Activated CD4-positive, alpha-beta memory T cell treated with anti-CD3 and anti-CD28 coated beads for 36 hours (primary cell): ENCODE measurements at regions not wholly inside any gene's neighbourhood (a gene's known extent, or its start where the extent isn't known, plus 50 kb on each side); places are given as distances from the start of the nearest gene placed in this dataset.
A peak's percentile ranks its signal among the peaks of the same experiment; 100 is the strongest.

Experiments
- CTCF ChIA-PET: fragments of 350-600 bp; sonication (Branson Sonifier 250); formaldehyde crosslinking; loops from one replicate; lab custom pipeline; 2021; ENCODE audit warnings: antibody characterized with exemption, inconsistent platforms; lab: Charles Lee
- POLR2A ChIA-PET: fragments of 350-600 bp; sonication (Branson Sonifier 250); formaldehyde crosslinking; loops from one replicate; lab custom pipeline; 2021; ENCODE audit warnings: antibody characterized with exemption; lab: Charles Lee
- DNase-seq: peaks from one replicate; pipeline ENCODE4 v3.0.0-alpha.2; 2020
- H3K27ac Mint-ChIP-seq: one replicate; pipeline ENCODE4 v1.8.0; 2021; ENCODE audit warnings: mixed read lengths
- H3K27me3 Mint-ChIP-seq: one replicate; pipeline ENCODE4 v1.8.0; 2021; ENCODE audit warnings: mixed read lengths
- H3K36me3 Mint-ChIP-seq: one replicate; pipeline ENCODE4 v1.8.0; 2021; ENCODE audit warnings: mixed read lengths
- H3K4me1 Mint-ChIP-seq: one replicate; pipeline ENCODE4 v1.8.0; 2021; ENCODE audit warnings: low read depth, mixed read lengths
- H3K4me3 Mint-ChIP-seq: one replicate; pipeline ENCODE4 v1.8.0; 2021; ENCODE audit warnings: mild to moderate bottlenecking, mixed read lengths
- H3K9me3 Mint-ChIP-seq: one replicate; pipeline ENCODE4 v1.8.0; 2021; ENCODE audit warnings: mixed read lengths
- intact Hi-C: fragments of 100-400 bp; cut with micrococcal nuclease; formaldehyde crosslinking; loops from one replicate; pipeline ENCODE4 v1.15.1; 2023

GRCh38 chr4:28565396-28565795 is 1704.8 kb downstream of the STIM2 start:
- Mint-ChIP-seq H3K36me3 (no peaks in the 10 kb centered on the region), H3K27me3 (no peaks in the 10 kb centered on the region), H3K9me3 (peaks cover 26% of the 10 kb centered on the region), H3K27ac (no peak overlapping the region), H3K4me3 (no peak overlapping the region), H3K4me1 (no peaks in the 10 kb centered on the region)
- CTCF ChIA-PET = no interaction called here
- intact Hi-C loops = no loop called here
- DNase-seq = no peak
- POLR2A ChIA-PET = no interaction called here

GRCh38 chr4:28600958-28601357 is 1740.3 kb downstream of the STIM2 start:
- peaks cover 3% of the 10 kb centered on the region for H3K9me3 Mint-ChIP-seq
- intact Hi-C loops = no loop called here

GRCh38 chr4:28621591-28621990 is 1761.0 kb downstream of the STIM2 start:
- Mint-ChIP-seq H3K36me3 (no peaks in the 10 kb centered on the region), H3K27me3 (no peaks in the 10 kb centered on the region), H3K27ac (no peak overlapping the region), H3K4me1 (no peaks in the 10 kb centered on the region), H3K9me3 (peaks cover 16% of the 10 kb centered on the region), H3K4me3 (no peak overlapping the region)
- intact Hi-C loops = no loop called here
- no peak for DNase-seq
- ChIA-PET CTCF (no interaction called here), POLR2A (no interaction called here)

More at GRCh38 chr4:28600958-28601357, 1740.3 kb downstream of the STIM2 start:
- ChIA-PET POLR2A (no interaction called here), CTCF (no interaction called here)
- no peak overlapping the region for H3K27ac Mint-ChIP-seq
- H3K4me3 Mint-ChIP-seq = no peak overlapping the region
- H3K36me3 Mint-ChIP-seq = no peaks in the 10 kb centered on the region
- no peaks in the 10 kb centered on the region for H3K27me3 Mint-ChIP-seq
- no peak for DNase-seq
- H3K4me1 Mint-ChIP-seq = no peaks in the 10 kb centered on the region

- POLR2A ChIA-PET = no interaction called here
- Mint-ChIP-seq H3K27me3 (no peaks in the 10 kb centered on the region), H3K4me1 (no peaks in the 10 kb centered on the region), H3K27ac (no peak overlapping the region), H3K9me3 (peaks cover 10% of the 10 kb centered on the region), H3K4me3 (no peak overlapping the region), H3K36me3 (no peaks in the 10 kb centered on the region)
- CTCF ChIA-PET = no interaction called here
- intact Hi-C loops = no loop called here
- no peak for DNase-seq
Measured at GRCh38 chr4:28636971-28637370, 1776.3 kb downstream of the STIM2 start.

- H3K27me3 Mint-ChIP-seq = no peaks in the 10 kb centered on the region
- H3K4me3 Mint-ChIP-seq = no peak overlapping the region
- H3K4me1 Mint-ChIP-seq = no peaks in the 10 kb centered on the region
- ChIA-PET POLR2A (no interaction called here), CTCF (interaction anchor here (0.6 kb wide), 1 partner anchor 461 kb away, joined by 3 read pairs; no protein-coding TSS in a partner anchor)
- DNase-seq = no peak
- peaks cover 10% of the 10 kb centered on the region for H3K9me3 Mint-ChIP-seq
- H3K36me3 Mint-ChIP-seq = no peaks in the 10 kb centered on the region
- intact Hi-C loops = no loop called here
- H3K27ac Mint-ChIP-seq = no peak overlapping the region
Measured at GRCh38 chr4:28639747-28640146, 1779.1 kb downstream of the STIM2 start.

- Mint-ChIP-seq H3K4me1 (no peaks in the 10 kb centered on the region), H3K36me3 (no peaks in the 10 kb centered on the region), H3K27ac (no peak overlapping the region), H3K27me3 (no peaks in the 10 kb centered on the region), H3K4me3 (no peak overlapping the region), H3K9me3 (peaks cover 10% of the 10 kb centered on the region)
- POLR2A ChIA-PET = interaction anchor here (0.7 kb wide), 1 partner anchor 767 kb away, joined by 3 read pairs; no protein-coding TSS in a partner anchor
- DNase-seq = no peak
- intact Hi-C loops = no loop called here
- CTCF ChIA-PET = no interaction called here
Measured at GRCh38 chr4:28654618-28655017, 1794.0 kb downstream of the STIM2 start.

GRCh38 chr4:28665306-28665705 is 1804.7 kb downstream of the STIM2 start:
- H3K9me3 Mint-ChIP-seq = peaks cover 12% of the 10 kb centered on the region
- CTCF ChIA-PET = no interaction called here
- H3K36me3 Mint-ChIP-seq = no peaks in the 10 kb centered on the region
- no peaks in the 10 kb centered on the region for H3K4me1 Mint-ChIP-seq
- no peaks in the 10 kb centered on the region for H3K27me3 Mint-ChIP-seq
- no peak overlapping the region for H3K4me3 Mint-ChIP-seq
- DNase-seq = no peak
- intact Hi-C loops = no loop called here
- H3K27ac Mint-ChIP-seq = no peak overlapping the region
- POLR2A ChIA-PET = no interaction called here

GRCh38 chr4:28675582-28675981 is 1814.9 kb downstream of the STIM2 start:
- CTCF ChIA-PET = no interaction called here
- Mint-ChIP-seq H3K27me3 (no peaks in the 10 kb centered on the region), H3K4me1 (no peaks in the 10 kb centered on the region), H3K27ac (no peak overlapping the region), H3K36me3 (no peaks in the 10 kb centered on the region), H3K9me3 (peaks cover 11% of the 10 kb centered on the region), H3K4me3 (no peak overlapping the region)
- no peak for DNase-seq
- POLR2A ChIA-PET = no interaction called here
- intact Hi-C loops = no loop called here

GRCh38 chr4:28677808-28678207 is 1817.2 kb downstream of the STIM2 start:
- no peak overlapping the region for H3K4me3 Mint-ChIP-seq
- no peak overlapping the region for H3K27ac Mint-ChIP-seq
- intact Hi-C loops = no loop called here
- no peaks in the 10 kb centered on the region for H3K36me3 Mint-ChIP-seq
- DNase-seq = no peak
- ChIA-PET CTCF (no interaction called here), POLR2A (no interaction called here)
- no peaks in the 10 kb centered on the region for H3K27me3 Mint-ChIP-seq
- H3K4me1 Mint-ChIP-seq = no peaks in the 10 kb centered on the region
- H3K9me3 Mint-ChIP-seq = peaks cover 1% of the 10 kb centered on the region

- Mint-ChIP-seq H3K36me3 (no peaks in the 10 kb centered on the region), H3K27me3 (no peaks in the 10 kb centered on the region), H3K4me1 (no peaks in the 10 kb centered on the region), H3K9me3 (peaks cover 7% of the 10 kb centered on the region), H3K4me3 (no peak overlapping the region), H3K27ac (no peak overlapping the region)
- intact Hi-C loops = no loop called here
- no peak for DNase-seq
- POLR2A ChIA-PET = no interaction called here
- CTCF ChIA-PET = no interaction called here
Measured at GRCh38 chr4:28682847-28683246, 1822.2 kb downstream of the STIM2 start.

- DNase-seq = peak; percentile 9
- ChIA-PET POLR2A (no interaction called here), CTCF (interaction anchor here (0.9 kb wide), 1 partner anchor 11 kb away, joined by 3 read pairs; no protein-coding TSS in a partner anchor)
- H3K9me3 Mint-ChIP-seq = peaks cover 7% of the 10 kb centered on the region
- H3K4me3 Mint-ChIP-seq = no peak overlapping the region
- no peaks in the 10 kb centered on the region for H3K27me3 Mint-ChIP-seq
- intact Hi-C loops = no loop called here
- H3K4me1 Mint-ChIP-seq = no peaks in the 10 kb centered on the region
- H3K36me3 Mint-ChIP-seq = no peaks in the 10 kb centered on the region
- H3K27ac Mint-ChIP-seq = no peak overlapping the region
Measured at GRCh38 chr4:28686618-28687017, 1826.0 kb downstream of the STIM2 start.

- Mint-ChIP-seq H3K4me1 (no peaks in the 10 kb centered on the region), H3K27me3 (no peaks in the 10 kb centered on the region), H3K4me3 (no peak overlapping the region), H3K9me3 (peaks cover 5% of the 10 kb centered on the region), H3K27ac (no peak overlapping the region), H3K36me3 (no peaks in the 10 kb centered on the region)
- CTCF ChIA-PET = no interaction called here
- no peak for DNase-seq
- intact Hi-C loops = no loop called here
- POLR2A ChIA-PET = no interaction called here
Measured at GRCh38 chr4:28690890-28691289, 1830.2 kb downstream of the STIM2 start.

- no peak for DNase-seq
- intact Hi-C loops = no loop called here
- H3K27me3 Mint-ChIP-seq = no peaks in the 10 kb centered on the region
- H3K4me3 Mint-ChIP-seq = no peak overlapping the region
- H3K9me3 Mint-ChIP-seq = peaks cover 5% of the 10 kb centered on the region
- no peaks in the 10 kb centered on the region for H3K4me1 Mint-ChIP-seq
- H3K27ac Mint-ChIP-seq = no peak overlapping the region
- ChIA-PET POLR2A (no interaction called here), CTCF (no interaction called here)
- no peaks in the 10 kb centered on the region for H3K36me3 Mint-ChIP-seq
Measured at GRCh38 chr4:28702571-28702970, 1841.9 kb downstream of the STIM2 start.
